Activated CD4-positive, alpha-beta T cell treated with anti-CD3 and anti-CD28 coated beads, Interleukin-2, amount 10 ng/mL, durations not matched to agents 24 days and 14 days (primary cell): ENCODE measurements at regions not wholly inside any gene's neighbourhood (a gene's known extent, or its start where the extent isn't known, plus 50 kb on each side); places are given as distances from the start of the nearest gene placed in this dataset.

Source experiments
- DNase-seq: peaks from one replicate; pipeline ENCODE4 v3.0.0; 2022
- H3K27ac Mint-ChIP-seq: one replicate; pipeline ENCODE4 v1.8.0; 2022; ENCODE audit warnings: mild to moderate bottlenecking, mixed read lengths
- H3K27me3 Mint-ChIP-seq: one replicate; pipeline ENCODE4 v1.8.0; 2022; ENCODE audit warnings: mixed read lengths
- H3K36me3 Mint-ChIP-seq: one replicate; pipeline ENCODE4 v1.8.0; 2022; ENCODE audit warnings: low read depth, mild to moderate bottlenecking, mixed read lengths
- H3K4me1 Mint-ChIP-seq: one replicate; pipeline ENCODE4 v1.8.0; 2021; ENCODE audit warnings: mixed read lengths
- H3K4me3 Mint-ChIP-seq: one replicate; pipeline ENCODE4 v1.8.0; 2022; ENCODE audit warnings: mild to moderate bottlenecking, moderate library complexity, mixed read lengths
- H3K9me3 Mint-ChIP-seq: one replicate; pipeline ENCODE4 v1.8.0; 2021; ENCODE audit warnings: mixed read lengths
- intact Hi-C: fragments of 100-400 bp; cut with micrococcal nuclease; formaldehyde crosslinking; loops from one replicate; pipeline ENCODE4 v1.15.1; 2023

DNA sequence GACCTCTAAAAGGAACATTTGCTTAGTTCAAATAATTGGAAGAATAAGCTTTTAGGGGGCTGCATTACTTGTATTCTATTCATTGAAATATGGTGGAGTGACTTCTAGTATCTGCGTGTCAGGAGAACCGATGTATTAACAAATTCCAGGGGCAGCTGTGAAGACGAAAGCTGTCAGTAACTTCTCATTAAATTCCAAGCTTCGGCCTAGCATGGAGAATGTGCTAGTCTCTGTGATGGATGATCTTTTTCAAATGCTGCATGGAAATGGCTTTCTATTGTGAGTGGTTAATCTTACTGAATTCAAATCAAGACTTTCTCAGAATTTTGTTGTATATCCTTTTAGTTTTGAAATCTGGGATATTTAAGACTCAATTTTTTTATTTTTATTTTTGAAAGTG is 429.9 kb downstream of the ADGRL2 start:
- no peaks in the 10 kb centered on the region for H3K27me3 Mint-ChIP-seq
- intact Hi-C loops, result no loop called here
- no peak overlapping the region for H3K27ac Mint-ChIP-seq
- no peak for DNase-seq
- no peaks in the 10 kb centered on the region for H3K4me1 Mint-ChIP-seq
- no peaks in the 10 kb centered on the region for H3K36me3 Mint-ChIP-seq
- H3K9me3 Mint-ChIP-seq, result peaks cover 8% of the 10 kb centered on the region
- H3K4me3 Mint-ChIP-seq, result no peak overlapping the region

DNA sequence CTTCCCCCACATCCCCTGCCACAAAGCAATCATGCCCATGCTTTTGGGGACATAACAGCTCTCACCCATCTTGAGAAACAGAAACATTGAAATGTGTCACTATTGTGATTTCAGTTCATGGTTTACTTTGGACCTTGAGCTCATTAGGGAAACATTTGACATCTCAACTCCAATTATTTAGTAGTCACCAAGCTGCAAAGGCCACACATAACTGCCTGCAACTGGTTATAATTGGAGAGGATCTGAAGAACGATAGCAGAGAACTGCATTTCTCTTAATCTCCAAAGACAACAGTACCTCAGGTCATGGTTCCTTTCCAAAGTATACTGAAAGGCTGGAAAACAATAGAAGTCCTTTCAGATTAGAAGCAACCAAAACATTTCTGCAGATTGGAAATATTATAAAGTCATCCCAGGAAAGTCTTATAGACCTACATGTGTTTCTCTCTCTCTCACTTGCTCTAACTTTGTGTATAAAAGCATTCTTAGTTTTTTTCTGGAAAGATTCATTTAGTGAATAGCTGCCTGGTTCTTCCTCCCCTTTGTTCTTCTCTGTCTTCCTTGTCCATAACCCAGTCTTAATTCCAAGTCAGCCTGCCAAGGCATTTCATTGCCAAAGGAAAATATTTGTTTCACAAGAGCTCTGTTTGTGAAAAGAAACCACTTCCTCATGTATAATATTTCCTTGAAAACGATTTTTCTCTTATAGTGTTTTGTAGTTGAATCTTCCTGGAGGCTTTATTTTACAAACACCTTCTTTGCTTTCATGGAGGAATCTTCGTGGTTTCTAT is 426.8 kb downstream of the ADGRL2 start:
- DNase-seq, result no peak
- H3K4me3 Mint-ChIP-seq, result no peak overlapping the region
- H3K4me1 Mint-ChIP-seq, result no peaks in the 10 kb centered on the region
- no peaks in the 10 kb centered on the region for H3K27me3 Mint-ChIP-seq
- intact Hi-C loops, result no loop called here
- no peaks in the 10 kb centered on the region for H3K9me3 Mint-ChIP-seq
- H3K27ac Mint-ChIP-seq, result no peak overlapping the region
- no peaks in the 10 kb centered on the region for H3K36me3 Mint-ChIP-seq

DNA sequence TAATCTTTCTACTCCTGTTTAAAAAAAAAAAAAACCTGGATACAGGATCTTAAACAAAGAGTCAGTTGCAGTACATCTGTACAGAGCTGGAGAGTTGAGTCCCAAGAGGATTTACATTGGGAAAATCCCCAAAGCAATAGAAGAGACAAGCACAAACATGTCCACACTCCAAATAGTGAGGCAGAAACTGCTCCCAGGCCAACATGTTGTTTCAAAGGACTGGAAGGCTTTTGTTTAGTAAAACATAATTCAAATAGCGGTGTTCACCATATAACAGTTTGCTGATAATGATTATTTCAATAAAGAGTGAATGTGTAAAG is 425.4 kb downstream of the ADGRL2 start:
- no peaks in the 10 kb centered on the region for H3K4me1 Mint-ChIP-seq
- H3K27ac Mint-ChIP-seq, result no peak overlapping the region
- H3K27me3 Mint-ChIP-seq, result no peaks in the 10 kb centered on the region
- H3K4me3 Mint-ChIP-seq, result no peak overlapping the region
- H3K36me3 Mint-ChIP-seq, result no peaks in the 10 kb centered on the region
- DNase-seq, result no peak
- intact Hi-C loops, result no loop called here
- H3K9me3 Mint-ChIP-seq, result no peaks in the 10 kb centered on the region

DNA sequence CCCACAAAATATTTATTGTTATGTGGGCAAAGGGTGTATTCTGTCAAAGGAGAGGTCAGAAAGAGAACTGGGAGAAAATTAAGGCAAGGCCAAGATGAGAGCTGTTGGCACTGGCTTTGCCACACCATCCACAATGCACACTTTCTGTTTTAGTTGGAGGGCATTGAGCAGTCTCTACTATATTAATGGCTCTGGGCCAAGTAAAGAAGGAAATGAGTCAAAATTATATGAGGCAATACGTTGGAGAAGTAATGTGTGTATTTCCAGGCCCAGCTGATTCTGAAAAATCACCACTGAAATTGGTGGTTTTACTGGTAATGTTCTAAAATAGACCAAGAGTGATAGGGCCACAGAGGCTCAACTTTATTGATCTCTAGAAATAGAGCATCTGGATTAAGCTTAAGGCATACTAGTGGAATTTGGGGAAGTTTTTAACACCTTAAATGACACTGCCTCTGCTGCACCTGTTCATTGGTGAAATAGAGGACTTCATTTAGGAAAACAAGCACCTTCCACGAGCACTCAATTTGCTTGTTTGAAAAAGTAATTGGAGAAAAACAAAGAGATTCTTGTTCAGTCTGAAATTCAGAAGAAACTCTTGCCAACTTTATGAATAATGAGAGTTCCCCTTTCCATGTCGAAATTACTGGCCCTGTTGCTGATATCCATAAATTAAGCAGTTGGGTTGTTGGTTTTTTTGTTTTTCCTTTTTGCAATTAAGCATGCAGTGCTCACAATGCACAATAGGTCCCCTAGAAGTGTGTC is 424.9 kb downstream of the ADGRL2 start:
- intact Hi-C loops, result no loop called here
- no peak overlapping the region for H3K4me3 Mint-ChIP-seq
- H3K27ac Mint-ChIP-seq, result no peak overlapping the region
- H3K27me3 Mint-ChIP-seq, result no peaks in the 10 kb centered on the region
- no peaks in the 10 kb centered on the region for H3K4me1 Mint-ChIP-seq
- no peaks in the 10 kb centered on the region for H3K36me3 Mint-ChIP-seq
- no peak for DNase-seq
- H3K9me3 Mint-ChIP-seq, result no peaks in the 10 kb centered on the region

DNA sequence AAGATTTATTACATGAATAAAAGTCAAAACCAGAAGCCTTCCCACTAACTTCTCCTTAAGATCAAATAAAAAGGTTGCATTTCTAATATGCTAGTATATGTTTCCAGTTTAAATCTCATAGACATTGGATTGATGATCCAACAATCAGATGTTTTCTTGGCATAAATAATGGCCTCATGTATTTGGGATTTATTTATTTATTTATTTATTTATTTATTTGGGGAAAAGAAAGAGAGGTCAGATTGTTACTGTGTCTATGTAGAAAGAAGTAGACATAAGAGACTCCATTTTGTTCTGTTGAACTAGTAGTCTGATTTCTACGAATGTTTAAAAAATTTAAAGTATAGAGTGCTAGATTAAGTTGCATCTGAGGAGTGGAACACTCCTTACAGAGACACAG is 422.4 kb downstream of the ADGRL2 start:
- no peak overlapping the region for H3K4me3 Mint-ChIP-seq
- intact Hi-C loops, result no loop called here
- DNase-seq, result no peak
- H3K36me3 Mint-ChIP-seq, result no peaks in the 10 kb centered on the region
- H3K27me3 Mint-ChIP-seq, result no peaks in the 10 kb centered on the region
- H3K27ac Mint-ChIP-seq, result no peak overlapping the region
- H3K9me3 Mint-ChIP-seq, result no peaks in the 10 kb centered on the region
- no peaks in the 10 kb centered on the region for H3K4me1 Mint-ChIP-seq

DNA sequence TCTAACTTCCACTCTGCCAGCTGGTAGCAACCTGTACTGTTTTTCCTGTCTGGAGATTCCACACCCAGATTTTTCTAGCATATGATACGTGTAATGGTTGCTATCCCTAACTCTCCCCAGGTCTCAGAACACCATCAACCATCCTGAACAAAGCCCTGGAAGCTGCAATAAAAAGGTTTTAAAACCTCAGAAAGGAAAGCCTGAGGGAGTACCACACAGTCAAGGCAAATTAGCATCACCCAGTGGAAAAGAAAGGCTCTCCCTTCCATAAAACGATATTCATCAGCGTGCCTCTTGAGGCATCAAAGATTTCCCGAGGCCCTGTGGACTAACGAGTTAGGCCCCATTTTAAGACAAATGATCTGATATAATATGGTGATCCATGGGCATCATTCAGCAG is 421.0 kb downstream of the ADGRL2 start:
- no peaks in the 10 kb centered on the region for H3K9me3 Mint-ChIP-seq
- intact Hi-C loops, result no loop called here

DNA sequence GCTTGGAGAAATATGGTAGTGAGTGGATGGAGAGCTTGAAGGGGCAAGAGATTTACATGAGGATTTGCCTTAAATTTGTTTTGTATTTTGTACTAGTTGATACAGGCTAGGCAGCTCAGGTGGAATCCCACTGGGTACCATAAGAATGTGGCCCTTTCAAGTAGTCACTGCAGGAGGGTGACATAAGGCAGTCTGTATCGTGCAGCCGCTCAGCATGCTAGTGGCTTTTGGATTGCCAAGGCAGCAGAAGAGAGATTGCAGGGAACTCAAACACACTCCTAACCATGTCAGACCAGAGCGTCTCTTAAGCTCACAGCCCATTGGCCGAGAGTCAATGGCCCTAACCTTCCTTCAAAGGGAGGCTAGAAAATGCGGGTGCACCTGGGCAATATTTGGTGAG is 420.0 kb downstream of the ADGRL2 start:
- Mint-ChIP-seq H3K27ac (no peak overlapping the region), H3K27me3 (no peaks in the 10 kb centered on the region), H3K9me3 (no peaks in the 10 kb centered on the region), H3K4me1 (no peaks in the 10 kb centered on the region), H3K4me3 (no peak overlapping the region), H3K36me3 (no peaks in the 10 kb centered on the region)
- intact Hi-C loops, result no loop called here
- no peak for DNase-seq

More for the DNA sequence above, 421.0 kb downstream of the ADGRL2 start:
- Mint-ChIP-seq H3K36me3 (no peaks in the 10 kb centered on the region), H3K4me3 (no peak overlapping the region), H3K27me3 (no peaks in the 10 kb centered on the region), H3K27ac (no peak overlapping the region), H3K4me1 (no peaks in the 10 kb centered on the region)
- DNase-seq, result no peak

DNA sequence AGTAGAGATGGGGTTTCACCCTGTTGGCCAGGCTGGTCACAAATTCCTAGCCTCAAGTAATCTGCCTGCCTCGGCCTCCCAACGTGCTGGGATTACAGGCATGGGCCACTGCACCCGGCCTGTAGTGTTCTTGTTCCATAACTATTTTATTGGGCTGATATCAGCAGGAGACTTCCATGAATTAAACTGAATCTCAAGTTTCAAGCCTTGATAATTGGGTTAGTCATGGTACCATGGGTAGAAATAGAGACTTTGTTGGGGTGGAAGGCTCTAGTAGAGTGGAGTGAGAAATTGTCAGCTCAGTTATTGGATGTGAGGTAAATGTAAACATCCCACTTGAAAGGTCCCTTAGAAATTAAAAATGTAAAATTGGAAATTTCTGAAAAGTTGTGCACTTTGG is 419.1 kb downstream of the ADGRL2 start:
- Mint-ChIP-seq H3K27ac (no peak overlapping the region), H3K4me3 (no peak overlapping the region), H3K36me3 (no peaks in the 10 kb centered on the region), H3K27me3 (no peaks in the 10 kb centered on the region), H3K9me3 (no peaks in the 10 kb centered on the region), H3K4me1 (no peaks in the 10 kb centered on the region)
- DNase-seq, result no peak
- intact Hi-C loops, result no loop called here

DNA sequence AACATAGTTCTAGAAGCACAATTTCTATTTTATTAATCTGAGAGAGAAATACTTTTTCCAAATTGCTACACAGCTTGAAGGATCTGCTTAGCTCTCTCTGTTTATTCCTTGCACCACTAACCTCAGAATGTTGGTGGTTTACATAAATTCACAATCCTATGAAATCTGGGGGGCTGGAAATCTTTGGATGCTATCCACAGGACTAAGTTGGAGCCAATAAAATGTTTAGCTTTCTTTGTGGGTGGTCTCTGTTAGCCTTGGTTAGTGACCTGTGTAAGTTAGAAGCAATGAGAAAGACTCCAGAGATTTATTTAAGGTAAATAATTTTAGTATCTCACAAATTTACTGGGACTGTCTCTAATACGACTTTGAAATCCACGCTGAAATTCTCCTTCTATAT is 418.1 kb downstream of the ADGRL2 start:
- H3K4me3 Mint-ChIP-seq, result no peak overlapping the region
- no peaks in the 10 kb centered on the region for H3K36me3 Mint-ChIP-seq
- no peak overlapping the region for H3K27ac Mint-ChIP-seq
- intact Hi-C loops, result no loop called here
- H3K9me3 Mint-ChIP-seq, result no peaks in the 10 kb centered on the region
- no peaks in the 10 kb centered on the region for H3K4me1 Mint-ChIP-seq
- DNase-seq, result no peak
- H3K27me3 Mint-ChIP-seq, result no peaks in the 10 kb centered on the region

DNA sequence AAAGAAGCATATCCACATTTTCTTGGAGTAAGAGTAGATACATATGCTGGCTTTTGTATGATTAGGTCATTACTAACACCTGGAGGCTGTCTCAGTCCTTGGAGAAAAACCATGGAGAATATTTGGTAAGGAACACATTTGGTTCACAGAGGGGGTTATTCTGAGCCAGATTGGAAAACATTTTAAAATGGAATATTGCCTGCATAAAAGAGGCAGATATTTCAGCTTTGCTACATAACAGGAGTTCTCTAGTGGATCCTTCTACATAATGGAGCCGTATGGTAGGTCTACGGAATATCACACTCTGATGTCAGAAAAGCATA is 415.1 kb downstream of the ADGRL2 start:
- H3K4me3 Mint-ChIP-seq, result no peak overlapping the region
- no peaks in the 10 kb centered on the region for H3K4me1 Mint-ChIP-seq
- no peaks in the 10 kb centered on the region for H3K27me3 Mint-ChIP-seq
- no peak for DNase-seq
- no peaks in the 10 kb centered on the region for H3K36me3 Mint-ChIP-seq
- H3K9me3 Mint-ChIP-seq, result no peaks in the 10 kb centered on the region
- H3K27ac Mint-ChIP-seq, result no peak overlapping the region
- intact Hi-C loops, result no loop called here

DNA sequence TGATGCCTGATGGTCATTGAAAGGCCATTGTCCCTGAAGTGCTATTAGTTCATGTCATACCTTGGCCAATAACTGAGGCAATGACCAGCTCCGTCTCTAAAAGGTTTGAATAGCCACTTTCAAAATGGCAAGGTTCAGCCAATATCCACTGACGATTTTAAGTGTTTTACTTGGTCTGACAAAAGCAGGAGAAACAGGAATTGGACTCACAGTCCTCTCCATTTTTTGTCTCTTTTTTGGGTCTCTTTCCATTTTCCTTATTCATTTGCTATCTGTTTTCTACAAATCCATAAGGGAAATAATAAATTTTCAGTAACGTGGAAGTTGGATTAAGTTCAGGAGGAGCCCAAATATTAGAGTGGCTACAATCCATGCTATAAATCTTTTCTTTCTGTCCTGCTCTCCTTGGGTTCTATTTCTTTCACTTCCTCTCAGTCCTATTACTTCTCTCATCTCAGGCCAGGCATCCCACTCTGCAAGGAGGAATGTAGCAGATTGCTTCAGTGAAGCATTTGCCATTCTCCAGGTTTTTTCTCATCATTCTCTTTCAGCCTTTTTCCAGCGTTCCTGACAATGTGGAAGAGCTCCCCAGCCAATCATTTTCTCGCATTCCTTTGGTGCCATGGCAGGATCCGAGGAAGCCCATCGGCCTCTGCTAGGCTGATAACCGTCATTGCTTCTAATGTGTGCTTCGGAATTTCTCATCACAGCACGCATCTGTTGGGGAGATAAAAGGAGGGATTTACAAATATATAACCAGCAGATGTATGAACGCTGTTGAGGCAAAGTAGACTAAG is 414.5 kb downstream of the ADGRL2 start:
- intact Hi-C loops, result no loop called here
- Mint-ChIP-seq H3K36me3 (no peaks in the 10 kb centered on the region), H3K4me3 (no peak overlapping the region), H3K27me3 (no peaks in the 10 kb centered on the region), H3K27ac (no peak overlapping the region), H3K4me1 (no peaks in the 10 kb centered on the region), H3K9me3 (no peaks in the 10 kb centered on the region)
- DNase-seq, result no peak

DNA sequence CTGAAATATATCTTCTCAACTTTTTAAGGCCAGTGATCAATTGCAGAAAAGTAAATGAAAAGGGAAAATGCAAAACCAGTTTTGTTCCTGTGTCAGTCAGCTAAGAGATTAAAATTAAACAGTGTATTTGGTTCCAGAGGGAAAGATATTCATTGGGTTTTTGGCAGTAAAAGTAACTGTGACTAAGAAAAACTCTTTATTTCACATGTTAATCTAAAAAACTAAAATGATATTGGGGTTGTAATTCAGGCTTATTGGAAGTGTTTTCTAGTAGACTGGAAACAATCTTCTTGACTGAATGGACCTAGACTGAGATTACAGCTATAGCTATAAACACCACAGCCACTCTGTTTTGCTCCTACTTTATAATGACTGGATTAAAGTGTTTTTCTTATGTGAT is 413.9 kb downstream of the ADGRL2 start:
- Mint-ChIP-seq H3K9me3 (no peaks in the 10 kb centered on the region), H3K36me3 (no peaks in the 10 kb centered on the region), H3K27me3 (no peaks in the 10 kb centered on the region), H3K4me3 (no peak overlapping the region), H3K4me1 (no peaks in the 10 kb centered on the region), H3K27ac (no peak overlapping the region)
- no peak for DNase-seq
- intact Hi-C loops, result no loop called here

DNA sequence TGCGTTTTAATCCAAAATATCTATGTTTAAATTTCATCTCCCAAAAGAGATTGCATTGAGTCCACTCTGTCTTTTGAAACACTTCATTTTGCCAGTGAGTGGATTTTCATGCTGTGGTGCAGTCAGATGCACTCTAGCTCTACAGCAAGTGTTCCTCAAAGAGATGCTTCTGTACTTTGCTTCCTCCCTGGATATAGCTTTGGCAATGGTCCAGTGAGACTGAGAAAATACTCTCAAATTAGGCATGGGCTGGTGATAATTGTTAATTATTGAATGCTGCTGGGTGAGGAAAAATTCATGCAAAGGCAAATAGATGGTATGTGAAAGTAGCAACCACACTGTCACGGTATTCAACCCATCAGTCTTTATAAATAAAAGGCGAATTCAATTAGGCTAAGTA is 396.9 kb downstream of the ADGRL2 start:
- Mint-ChIP-seq H3K9me3 (no peaks in the 10 kb centered on the region), H3K27me3 (no peaks in the 10 kb centered on the region), H3K36me3 (no peaks in the 10 kb centered on the region), H3K4me1 (no peaks in the 10 kb centered on the region), H3K4me3 (no peak overlapping the region), H3K27ac (no peak overlapping the region)
- intact Hi-C loops, result no loop called here
- DNase-seq, result no peak

DNA sequence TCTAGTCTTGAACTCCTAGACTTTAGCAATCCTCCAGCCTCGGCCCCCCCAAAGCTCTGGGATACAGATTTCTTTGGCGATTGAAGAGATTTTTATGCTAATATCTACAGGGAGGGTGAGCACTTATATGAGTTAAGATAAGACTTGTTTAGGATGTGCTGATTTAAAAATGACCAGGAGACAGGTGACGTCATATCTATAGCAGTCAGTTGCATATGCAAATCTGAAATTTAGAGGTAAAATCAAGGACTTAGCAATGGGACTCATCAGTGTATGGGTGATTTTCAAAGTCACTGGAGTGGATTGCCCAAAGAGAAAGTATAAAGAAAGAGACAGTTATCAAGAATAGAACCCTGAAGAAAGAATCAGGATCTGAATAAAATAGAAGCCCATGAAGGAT is 394.5 kb downstream of the ADGRL2 start:
- no peaks in the 10 kb centered on the region for H3K9me3 Mint-ChIP-seq
- H3K4me1 Mint-ChIP-seq, result no peaks in the 10 kb centered on the region
- intact Hi-C loops, result no loop called here
- DNase-seq, result no peak
- H3K36me3 Mint-ChIP-seq, result no peaks in the 10 kb centered on the region
- no peak overlapping the region for H3K27ac Mint-ChIP-seq
- no peak overlapping the region for H3K4me3 Mint-ChIP-seq
- H3K27me3 Mint-ChIP-seq, result no peaks in the 10 kb centered on the region
